Neural cell (in vitro differentiated cells): ENCODE measurements at regions not wholly inside any gene's neighbourhood (a gene's known extent, or its start where the extent isn't known, plus 50 kb on each side); places are given as distances from the start of the nearest gene placed in this dataset.

Experiments
- H2AFZ ChIP-seq: fragments of 200-600, 300-800 bp; sonication (generic), shearing (Covaris generic); 2 replicates; pipeline ENCODE4 v1.6.0; 2014; ENCODE audit warnings: low read depth, mild to moderate bottlenecking, antibody characterized with exemption, low read length, moderate library complexity
- H3F3A ChIP-seq: fragments of 200-600 bp; shearing (Covaris generic); 2 replicates; pipeline ENCODE4 v1.6.1; 2016; ENCODE audit warnings: mild to moderate bottlenecking, moderate library complexity, mixed read lengths, antibody characterized with exemption, low read length; ENCODE audit not compliant: insufficient read depth, poor library complexity, severe bottlenecking
- H3K27ac ChIP-seq: fragments of 200-600, 300-800 bp; sonication (generic), shearing (Covaris generic); 2 replicates; pipeline ENCODE4 v1.5.1; 2014; ENCODE audit warnings: mild to moderate bottlenecking, low read length, moderate library complexity
- H3K27me3 ChIP-seq: fragments of 300-800, 200-600 bp; sonication (generic), shearing (Covaris generic); 2 replicates; pipeline ENCODE4 v1.6.0; 2014; ENCODE audit warnings: mild to moderate bottlenecking, low read depth, low read length, moderate library complexity; ENCODE audit not compliant: insufficient read depth
- H3K36me3 ChIP-seq: fragments of 300-800, 200-600 bp; sonication (generic), shearing (Covaris generic); 2 replicates; pipeline ENCODE4 v1.5.1; 2014; ENCODE audit warnings: mild to moderate bottlenecking, antibody characterized with exemption, low read length, moderate library complexity; ENCODE audit not compliant: insufficient read depth
- H3K4me2 ChIP-seq: fragments of 300-800, 200-600 bp; sonication (generic), shearing (Covaris generic); 2 replicates; pipeline ENCODE4 v1.6.0; 2014; ENCODE audit warnings: mild to moderate bottlenecking, low read length
- H3K4me3 ChIP-seq: fragments of 300-800, 200-600 bp; sonication (generic), shearing (Covaris generic); 2 replicates; pipeline ENCODE4 v1.5.1; 2014; ENCODE audit warnings: mild to moderate bottlenecking, low read length, moderate library complexity
- H3K79me2 ChIP-seq: fragments of 200-600 bp; shearing (Covaris generic); replicated peaks from 2 replicates; pipeline ENCODE4 v1.6.0; 2014; ENCODE audit warnings: mild to moderate bottlenecking, low read length, moderate library complexity; ENCODE audit not compliant: insufficient read depth
- H3K9ac ChIP-seq: fragments of 300-800, 200-600 bp; sonication (generic), shearing (Covaris generic); 2 replicates; pipeline ENCODE4 v1.6.1; 2016; ENCODE audit warnings: mild to moderate bottlenecking, low read length, mixed read lengths
- H3K9me2 ChIP-seq: fragments of 200-600 bp; shearing (Covaris generic); 2 replicates; pipeline ENCODE4 v1.6.1; 2016; ENCODE audit warnings: mild to moderate bottlenecking, low read length, mixed read lengths; ENCODE audit not compliant: insufficient read depth
- H3K9me3 ChIP-seq: fragments of 200-600, 300-800 bp; sonication (generic), shearing (Covaris generic); 2 replicates; pipeline ENCODE4 v1.6.1; 2016; ENCODE audit warnings: mild to moderate bottlenecking, mixed run types, low read length, moderate library complexity, mixed read lengths
- H4K20me1 ChIP-seq: fragments of 200-600 bp; shearing (Covaris generic); 2 replicates; pipeline ENCODE4 v1.6.1; 2016; ENCODE audit warnings: mild to moderate bottlenecking, mixed run types; ENCODE audit not compliant: insufficient read depth
- CTCF ChIP-seq: fragments of 450-650 bp; IDR thresholded peaks from 2 replicates; pipeline ENCODE4 v1.5.1; 2014; ENCODE audit warnings: antibody characterized with exemption, mild to moderate bottlenecking, moderate library complexity; ENCODE audit not compliant: poor library complexity, severe bottlenecking
- EP300 ChIP-seq: fragments of 450-650 bp; conservative IDR thresholded peaks from 2 replicates; pipeline ENCODE4 v1.6.1; 2014; ENCODE audit warnings: antibody characterized with exemption, mild to moderate bottlenecking, moderate library complexity; ENCODE audit not compliant: poor library complexity, severe bottlenecking
- EZH2 ChIP-seq: fragments of 200-600, 300-800 bp; shearing (Covaris generic), sonication (generic); IDR thresholded peaks from 2 replicates; pipeline ENCODE4 v1.6.1; 2014; ENCODE audit warnings: antibody characterized with exemption, low read length, borderline replicate concordance, mild to moderate bottlenecking; ENCODE audit not compliant: insufficient read depth, poor library complexity, severe bottlenecking
- MXI1 ChIP-seq: fragments of 450-650 bp; conservative IDR thresholded peaks from 2 replicates; pipeline ENCODE4 v1.6.1; 2014; ENCODE audit warnings: antibody characterized with exemption, mild to moderate bottlenecking; ENCODE audit not compliant: poor library complexity, severe bottlenecking
- POLR2AphosphoS5 ChIP-seq: IDR thresholded peaks from 2 replicates; pipeline ENCODE4 v1.6.1; 2012
- RAD21 ChIP-seq: fragments of 450-650 bp; conservative IDR thresholded peaks from 2 replicates; pipeline ENCODE4 v1.6.1; 2014; ENCODE audit warnings: antibody characterized with exemption, mild to moderate bottlenecking, moderate library complexity
- REST ChIP-seq: IDR thresholded peaks from 2 replicates; pipeline ENCODE4 v1.6.1; 2012; ENCODE audit warnings: borderline replicate concordance
- SMC3 ChIP-seq: fragments of 450-650 bp; conservative IDR thresholded peaks from 2 replicates; pipeline ENCODE4 v1.6.1; 2014; ENCODE audit warnings: antibody characterized with exemption, mild to moderate bottlenecking, moderate library complexity; ENCODE audit not compliant: poor library complexity
- TAF1 ChIP-seq: IDR thresholded peaks from 2 replicates; pipeline ENCODE4 v1.6.1; 2012; ENCODE audit warnings: low read depth

GRCh38 chrX:43315622-43316021 lies 340.5 kb upstream of the MAOA start:
- Histone ChIP-seq H3K4me3 (no peak overlapping the region), H3K4me2 (no peak overlapping the region), H3F3A (no peaks in the 10 kb centered on the region), H3K9me3 (no peaks in the 10 kb centered on the region), H3K79me2 (no peaks in the 10 kb centered on the region), H3K9ac (no peak overlapping the region), H3K9me2 (no peaks in the 10 kb centered on the region), H3K27ac (no peak overlapping the region), H3K27me3 (no peaks in the 10 kb centered on the region), H4K20me1 (no peaks in the 10 kb centered on the region), H2AFZ (no peak overlapping the region), H3K36me3 (no peaks in the 10 kb centered on the region)
- no peak for TF ChIP-seq EP300
- TF ChIP-seq MXI1: no peak
- no peak for TF ChIP-seq SMC3
- no peak for TF ChIP-seq EZH2
- no peak for TF ChIP-seq POLR2AphosphoS5
- TF ChIP-seq REST: no peak
- TF ChIP-seq RAD21: no peak
- no peak for TF ChIP-seq CTCF
- no peak for TF ChIP-seq TAF1

GRCh38 chrX:43316146-43316545 lies 340.0 kb upstream of the MAOA start:
- TF ChIP-seq EZH2 (no peak), CTCF (no peak), SMC3 (no peak), MXI1 (no peak), POLR2AphosphoS5 (no peak), TAF1 (no peak), REST (no peak), RAD21 (no peak), EP300 (no peak)
- H4K20me1 ChIP-seq: no peaks in the 10 kb centered on the region
- H3K9me3 ChIP-seq: no peaks in the 10 kb centered on the region
- no peaks in the 10 kb centered on the region for H3K27me3 ChIP-seq
- H3K4me2 ChIP-seq: no peak overlapping the region
- no peak overlapping the region for H3K27ac ChIP-seq
- no peaks in the 10 kb centered on the region for H3K9me2 ChIP-seq
- H3K4me3 ChIP-seq: no peak overlapping the region
- H2AFZ ChIP-seq: no peak overlapping the region
- H3K79me2 ChIP-seq: no peaks in the 10 kb centered on the region
- no peaks in the 10 kb centered on the region for H3K36me3 ChIP-seq
- H3K9ac ChIP-seq: no peak overlapping the region
- H3F3A ChIP-seq: no peaks in the 10 kb centered on the region
